ENCODE measurements at regions not wholly inside any gene's neighbourhood (a gene's known extent, or its start where the extent isn't known, plus 50 kb on each side); places are given as distances from the start of the nearest gene placed in this dataset.

DNA sequence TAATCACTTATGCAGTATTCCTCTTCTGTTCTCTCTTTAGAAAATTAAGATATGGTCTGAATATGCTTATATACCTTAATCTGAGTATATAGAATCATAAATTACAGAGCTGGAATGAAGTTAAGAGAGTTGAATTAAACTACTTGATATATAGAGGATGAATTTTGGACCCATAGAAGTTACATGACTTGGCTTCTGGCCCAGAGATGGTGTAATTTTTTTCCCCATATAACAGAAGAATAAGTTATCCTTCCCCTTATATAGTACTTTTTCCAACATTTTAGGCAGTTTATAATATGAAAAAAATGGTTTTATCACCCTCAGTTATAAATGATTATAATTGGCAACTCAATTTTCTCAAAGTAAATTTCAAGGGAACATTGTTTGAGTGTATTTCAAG is 616.3 kb downstream of the TBC1D4 start:
- no peak for DNase-seq

DNA sequence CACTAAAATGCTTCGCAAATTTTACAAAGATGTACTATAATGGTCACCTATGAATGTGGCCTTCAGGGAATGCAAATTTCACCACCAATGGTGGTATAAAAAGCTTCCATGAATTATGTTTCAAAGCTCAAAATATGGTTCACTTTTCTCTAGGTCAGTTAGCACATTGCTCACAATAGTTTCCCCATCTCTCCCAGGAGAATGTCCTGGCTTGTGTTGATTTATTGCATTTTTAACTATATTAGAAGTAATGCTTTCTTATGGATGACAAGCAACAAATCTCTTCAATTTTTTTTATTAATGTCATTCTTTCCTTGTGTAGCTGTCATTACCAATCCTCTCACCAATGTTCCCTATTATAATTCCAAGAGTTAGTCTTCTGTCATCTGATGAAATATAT is 621.2 kb downstream of the TBC1D4 start:
- no peak for DNase-seq

DNA sequence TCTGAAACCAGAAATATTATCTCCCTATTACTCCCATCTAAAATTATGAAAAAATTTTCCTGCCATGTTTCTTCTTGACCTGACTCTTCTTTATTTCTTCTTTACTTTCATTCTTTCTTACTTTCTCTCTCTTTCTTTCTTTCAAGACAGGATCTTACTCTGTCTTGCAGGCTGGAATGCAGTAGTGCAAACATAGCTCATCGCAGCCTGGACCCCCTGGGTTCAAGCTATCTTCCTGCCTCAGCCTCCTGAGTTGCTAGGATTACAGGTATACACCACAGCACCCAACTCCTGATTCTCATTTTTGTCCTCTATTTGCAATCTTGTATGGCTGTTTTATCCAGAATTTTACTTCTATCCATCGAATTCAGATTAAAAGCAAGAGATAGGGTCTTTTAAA is 631.1 kb downstream of the TBC1D4 start:
- DNase-seq: no peak

DNA sequence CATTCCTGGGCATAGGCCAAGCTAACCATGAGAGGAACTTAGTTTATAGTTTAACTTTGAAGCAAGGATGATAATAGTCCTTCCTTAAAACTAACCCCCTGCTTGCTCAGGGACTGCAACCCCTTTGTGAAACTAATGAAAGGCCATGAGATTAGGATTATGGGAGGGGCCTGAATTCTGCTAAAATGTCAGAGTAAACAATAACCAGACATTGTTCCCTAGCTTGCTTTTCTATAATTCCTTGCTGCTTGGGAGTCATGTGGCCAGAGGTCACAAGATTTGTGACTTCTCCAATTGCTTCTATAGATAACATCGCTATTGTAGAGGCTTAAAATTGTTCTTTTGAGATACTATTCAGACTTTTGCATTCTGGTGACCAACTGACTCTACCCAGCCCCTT is 634.0 kb downstream of the TBC1D4 start:
- no peak for DNase-seq

DNA sequence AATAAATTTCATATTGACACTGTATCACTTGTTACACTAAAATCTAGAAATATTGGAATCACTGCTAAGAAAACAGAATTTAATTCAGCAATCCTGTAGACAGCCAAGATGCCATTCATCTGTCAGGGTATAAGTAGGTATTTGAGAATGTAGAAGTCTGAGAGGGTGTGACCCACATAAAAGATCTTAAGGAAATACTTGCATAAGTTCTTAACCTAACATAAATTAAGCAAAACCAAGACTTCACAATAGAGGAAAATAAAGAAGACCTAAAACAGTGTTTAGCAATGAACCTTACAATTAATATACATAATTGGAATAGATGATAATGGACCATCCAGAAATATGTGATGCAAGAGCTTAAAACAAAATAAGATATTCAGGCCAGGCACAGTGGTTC is 636.2 kb downstream of the TBC1D4 start:
- no peak for DNase-seq

DNA sequence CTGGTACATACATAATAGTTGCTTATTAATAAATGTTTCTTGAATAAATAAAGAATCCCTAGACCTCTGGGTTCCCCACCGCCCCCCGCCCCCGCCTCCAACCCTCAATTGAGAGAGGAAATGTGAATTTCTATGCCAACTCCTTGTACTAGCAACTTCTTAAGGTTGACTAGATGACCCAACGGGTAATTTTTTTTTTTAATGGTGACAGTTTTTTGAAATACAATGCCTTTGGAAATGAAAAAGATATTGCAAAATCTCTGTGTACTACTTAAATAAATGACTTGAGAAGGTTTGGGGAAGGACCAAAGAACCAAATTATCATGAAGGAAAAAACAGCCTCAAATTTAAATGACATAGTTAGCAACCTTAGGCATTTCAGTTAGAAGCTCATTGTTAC is 640.3 kb downstream of the TBC1D4 start:
- no peak for DNase-seq

DNA sequence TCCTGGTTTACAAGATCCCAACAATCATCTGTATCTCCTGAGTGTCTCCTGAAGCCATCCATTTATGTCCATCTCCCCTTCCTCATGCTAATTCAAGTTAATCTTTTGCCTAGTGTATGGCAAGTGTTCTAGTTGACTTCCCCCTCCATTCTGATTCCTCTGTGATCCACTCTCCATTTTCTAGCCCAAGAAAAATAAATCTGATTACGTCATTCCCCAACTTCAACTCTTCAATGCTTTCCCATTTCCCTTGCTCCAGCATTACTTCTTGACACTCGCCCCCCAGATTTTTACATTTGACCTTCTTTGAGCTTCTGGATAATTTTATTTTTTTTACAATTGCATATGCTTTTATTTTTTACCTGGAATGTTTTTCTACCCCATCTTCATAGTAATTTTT is 640.8 kb downstream of the TBC1D4 start:
- no peak for DNase-seq

DNA sequence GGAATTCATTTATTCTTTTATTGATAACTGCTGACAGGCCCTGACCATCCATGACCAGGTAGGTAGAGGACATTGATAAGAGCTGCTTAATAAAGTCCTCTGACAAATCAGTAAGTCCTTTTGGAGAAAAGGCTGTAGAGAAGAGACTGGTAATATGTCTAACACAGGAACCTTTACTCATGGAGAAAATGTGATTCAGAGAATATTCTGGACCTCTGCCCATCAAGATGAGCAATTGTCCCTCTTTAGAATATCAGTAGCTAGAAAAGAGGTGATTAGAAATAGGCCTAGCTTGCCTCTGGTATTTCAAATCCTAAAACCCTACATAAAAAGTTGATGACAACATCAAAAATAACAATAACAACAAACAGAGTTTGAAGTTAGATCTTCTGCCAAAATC is 642.3 kb downstream of the TBC1D4 start:
- DNase-seq: no peak

DNA sequence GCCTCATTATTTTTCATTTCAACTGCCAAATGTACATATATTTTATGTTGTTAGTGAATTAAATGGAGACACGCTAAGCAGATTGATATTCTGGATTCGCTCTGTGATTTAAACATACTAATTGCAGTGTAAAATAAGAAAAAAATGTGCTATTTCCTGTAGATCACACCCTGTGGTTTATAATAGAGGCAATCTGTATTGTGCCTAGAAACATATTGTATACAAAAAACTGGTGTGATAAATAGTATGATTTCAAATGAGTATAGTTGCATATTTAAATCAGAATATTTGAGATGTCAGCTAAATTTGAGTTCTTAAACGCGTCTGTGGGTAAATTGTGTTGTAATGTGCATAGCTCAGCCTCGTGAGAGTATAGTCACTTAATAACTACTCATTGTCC is 643.9 kb downstream of the TBC1D4 start:
- DNase-seq: peak; percentile 2

DNA sequence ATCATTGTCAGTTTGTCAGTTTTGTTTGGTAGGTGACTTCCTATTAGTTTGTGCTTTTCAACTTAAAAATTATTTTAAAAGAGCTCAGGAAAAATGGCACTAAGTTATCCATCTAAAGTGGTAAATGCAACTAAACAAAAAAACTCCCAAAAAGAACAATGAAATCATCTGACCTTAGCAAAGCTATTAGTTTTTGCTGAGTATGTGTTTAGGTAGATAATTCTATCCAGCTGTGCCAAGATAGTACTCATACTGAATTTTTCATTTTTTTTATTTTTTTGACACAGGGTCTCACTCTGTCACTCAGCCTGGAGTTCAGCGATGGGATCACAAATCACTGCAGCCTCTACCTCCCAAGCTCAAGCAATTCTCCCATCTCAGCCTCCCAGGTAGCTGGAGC is 645.3 kb downstream of the TBC1D4 start:
- DNase-seq: no peak

DNA sequence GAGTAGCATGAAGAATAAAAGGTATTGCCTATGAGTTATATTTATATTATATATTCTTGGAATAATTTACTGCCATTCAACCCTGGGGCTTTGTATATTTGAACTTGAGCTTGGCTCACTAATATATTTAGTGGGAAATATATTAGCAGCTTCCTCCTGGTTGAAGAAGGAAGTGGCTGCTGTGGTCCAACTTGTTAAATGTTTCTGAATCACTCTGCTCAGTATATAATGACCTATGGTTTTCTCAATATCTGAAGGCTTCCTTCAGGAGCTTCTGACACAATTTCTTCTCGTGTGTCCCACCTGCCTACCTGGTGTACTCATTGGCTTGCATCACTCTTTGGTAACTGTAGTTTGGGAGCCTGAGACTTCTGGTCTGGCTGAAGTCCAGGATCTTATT is 646.4 kb downstream of the TBC1D4 start:
- no peak for DNase-seq

DNA sequence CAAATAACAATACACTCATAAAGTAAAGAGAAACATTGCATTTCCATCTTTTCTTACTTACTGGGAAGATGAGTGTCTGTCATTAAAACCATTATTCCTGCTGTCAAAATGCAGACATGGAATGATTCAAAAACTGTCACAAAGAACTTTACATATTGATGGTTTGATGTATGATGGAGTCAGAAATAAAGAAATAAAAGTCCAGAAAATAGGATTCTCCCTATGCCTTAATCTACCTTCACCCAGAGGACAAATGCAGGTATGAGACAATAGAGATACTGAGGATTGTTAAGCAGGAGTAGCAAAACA is 656.1 kb downstream of the TBC1D4 start:
- no peak for DNase-seq

DNA sequence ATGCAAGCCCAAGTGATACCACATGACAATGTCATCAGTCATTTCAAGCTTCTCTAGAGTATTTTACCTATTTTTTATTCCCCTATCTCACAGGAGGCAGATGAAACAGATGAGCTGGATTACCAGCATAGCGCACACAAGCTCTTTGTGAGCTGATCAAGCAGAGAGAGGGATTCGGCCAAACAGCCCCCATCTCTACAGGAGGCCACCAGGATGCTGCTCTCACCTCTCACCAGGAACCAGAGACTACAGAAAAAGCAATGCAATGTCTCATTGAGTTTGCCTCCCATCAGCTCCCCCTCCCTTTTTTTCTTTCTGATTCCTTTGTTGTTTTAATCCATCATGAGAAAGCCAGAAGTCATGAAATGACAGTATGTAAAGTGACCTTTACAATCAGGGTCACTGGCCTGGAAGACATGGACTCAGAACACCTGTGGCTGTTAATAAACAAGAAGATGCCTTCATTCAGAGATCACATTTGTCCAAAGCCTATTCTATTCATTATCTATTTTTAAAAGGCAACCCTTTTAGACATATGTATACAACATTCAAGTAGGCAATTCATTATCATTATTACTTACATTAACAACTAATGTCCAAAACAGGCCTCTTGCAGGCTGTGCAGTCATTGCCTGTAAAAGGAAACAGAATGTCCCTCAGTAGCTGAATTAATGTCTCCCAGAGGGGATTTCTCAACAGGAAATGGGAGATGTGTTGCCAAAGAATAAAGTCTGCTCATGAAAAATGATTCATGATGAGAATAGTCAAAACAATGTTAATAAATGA is 656.6 kb downstream of the TBC1D4 start:
- DNase-seq: no peak

DNA sequence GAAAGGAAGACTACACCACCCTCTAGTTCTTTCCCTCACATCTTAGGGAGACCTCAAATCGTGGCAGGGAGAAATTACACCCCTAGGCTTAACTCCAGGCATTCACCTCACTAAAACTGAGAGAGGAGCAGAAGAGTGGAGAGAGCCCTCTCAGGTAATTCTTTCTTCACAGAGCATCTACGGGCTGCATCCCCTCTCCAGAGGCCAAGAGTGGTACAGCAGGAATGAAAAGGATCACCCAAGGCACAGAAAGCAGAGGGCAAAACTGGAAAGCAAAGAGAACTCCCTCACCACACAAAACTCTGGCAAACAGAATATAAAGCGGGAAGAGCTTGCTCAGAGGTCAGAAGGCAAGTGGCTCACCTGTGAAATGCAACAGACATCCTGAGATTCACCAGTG is 661.2 kb downstream of the TBC1D4 start:
- DNase-seq: no peak

DNA sequence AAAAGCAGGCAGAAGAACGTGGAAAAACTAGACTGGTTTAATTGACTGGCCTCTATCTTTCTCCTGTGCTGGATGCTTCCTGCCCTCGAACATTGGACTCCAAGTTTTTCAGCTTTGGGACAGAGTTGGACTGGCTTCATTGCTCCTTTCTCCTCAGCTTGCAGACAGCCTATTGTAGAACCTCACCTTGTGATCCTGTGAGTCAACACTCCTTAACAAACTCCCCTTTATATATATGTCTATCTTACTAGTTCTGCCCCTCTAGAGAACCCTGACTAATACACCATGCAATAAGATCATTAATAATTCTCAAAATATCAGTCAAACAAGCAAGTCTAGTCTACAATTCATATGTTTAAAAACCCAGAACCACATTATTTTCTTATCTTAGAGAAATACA is 662.4 kb downstream of the TBC1D4 start:
- DNase-seq: no peak

DNA sequence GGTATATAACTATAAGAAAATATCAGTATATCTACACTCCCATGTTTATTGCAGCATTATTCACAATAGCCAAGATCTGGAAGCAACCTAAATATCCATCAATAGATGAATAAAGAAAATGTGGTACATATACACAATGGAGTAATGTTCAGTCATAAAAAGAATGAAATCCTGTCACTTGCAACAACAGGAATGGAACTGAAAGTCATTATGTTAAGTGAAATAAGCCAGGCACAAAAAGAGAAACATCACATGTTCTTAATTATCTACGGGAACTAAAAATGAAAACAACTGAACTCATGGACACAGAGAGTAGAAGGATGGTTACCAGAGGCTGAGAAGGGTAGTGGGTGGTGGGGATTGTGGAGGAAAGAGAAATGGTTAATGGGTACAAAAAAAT is 665.2 kb downstream of the TBC1D4 start:
- no peak for DNase-seq

DNA sequence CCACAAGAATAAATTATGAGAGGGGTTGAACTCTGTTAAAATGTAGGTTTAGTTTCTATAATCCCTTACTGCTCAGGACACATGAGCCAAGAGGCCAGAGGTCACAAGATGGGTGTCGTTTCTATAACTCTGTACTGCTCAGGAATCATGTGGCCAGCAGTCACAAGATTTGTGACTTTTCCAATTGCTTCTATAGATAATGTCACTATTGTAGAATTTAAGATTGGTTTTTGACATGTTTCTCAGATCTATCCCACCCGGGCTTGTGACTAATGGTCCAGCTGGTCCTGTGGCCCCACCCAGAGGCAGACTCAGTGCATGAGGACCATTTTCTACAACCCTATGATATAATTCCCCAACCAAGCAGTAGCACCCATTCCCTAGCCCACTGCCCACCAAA is 662.0 kb upstream of the KLF12 start:
- DNase-seq: no peak

DNA sequence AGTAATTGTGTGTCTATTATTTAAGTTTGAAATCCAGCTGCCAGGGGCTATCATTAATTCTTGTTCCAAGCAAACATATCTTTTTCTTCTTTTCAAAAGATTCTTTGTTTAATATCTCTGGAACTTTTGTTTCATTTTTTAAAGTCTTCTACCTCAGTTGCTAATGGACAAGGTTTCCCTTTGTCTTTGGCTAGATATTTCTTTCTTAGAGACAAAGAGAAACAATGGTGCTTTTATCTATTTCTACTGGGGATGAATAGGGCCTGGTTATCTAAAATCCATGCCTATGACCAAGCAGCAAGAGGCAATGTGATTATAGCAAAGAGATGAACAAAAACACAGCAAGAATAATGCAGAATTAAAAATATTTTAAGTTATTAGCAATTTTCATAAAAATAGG is 661.3 kb upstream of the KLF12 start:
- no peak for DNase-seq

DNA sequence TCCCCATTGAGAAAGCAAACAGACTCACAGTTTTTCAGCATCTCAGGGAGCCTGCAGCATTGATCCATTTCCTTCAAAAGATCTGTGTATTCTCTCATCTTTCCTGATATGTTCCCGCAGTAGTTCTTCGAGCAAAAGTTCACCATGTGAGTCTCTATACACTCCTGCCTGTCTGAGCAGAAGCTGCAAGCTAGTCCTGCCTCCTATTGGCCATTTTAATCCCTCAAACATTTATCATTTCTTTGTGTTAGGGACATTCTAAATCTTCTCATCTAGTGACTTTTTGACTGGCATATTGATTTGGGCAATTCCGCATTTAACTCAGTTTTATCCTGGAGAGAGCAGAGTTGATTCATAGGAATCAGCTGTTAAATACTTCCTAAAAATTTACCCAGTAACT is 660.4 kb upstream of the KLF12 start:
- no peak for DNase-seq

DNA sequence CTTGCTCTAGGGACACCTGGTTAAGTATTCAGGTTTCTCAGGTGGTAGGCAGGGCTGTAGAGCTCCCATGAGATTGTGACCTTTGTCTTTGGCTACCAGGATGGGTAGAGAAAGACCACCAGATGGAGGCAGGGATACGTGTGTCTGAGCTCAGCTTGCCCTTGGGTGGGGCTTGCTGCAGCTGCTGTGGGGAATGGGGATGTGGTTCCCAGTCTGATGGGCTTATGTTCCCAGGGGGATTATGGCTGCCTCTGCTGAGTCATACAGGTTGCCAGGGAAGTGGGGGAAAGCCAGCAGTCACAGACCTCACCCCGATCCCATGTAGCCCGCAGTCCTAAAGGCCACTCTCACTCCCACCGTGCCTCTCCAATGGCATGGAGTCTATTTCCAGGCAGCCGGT is 659.9 kb upstream of the KLF12 start:
- DNase-seq: no peak

DNA sequence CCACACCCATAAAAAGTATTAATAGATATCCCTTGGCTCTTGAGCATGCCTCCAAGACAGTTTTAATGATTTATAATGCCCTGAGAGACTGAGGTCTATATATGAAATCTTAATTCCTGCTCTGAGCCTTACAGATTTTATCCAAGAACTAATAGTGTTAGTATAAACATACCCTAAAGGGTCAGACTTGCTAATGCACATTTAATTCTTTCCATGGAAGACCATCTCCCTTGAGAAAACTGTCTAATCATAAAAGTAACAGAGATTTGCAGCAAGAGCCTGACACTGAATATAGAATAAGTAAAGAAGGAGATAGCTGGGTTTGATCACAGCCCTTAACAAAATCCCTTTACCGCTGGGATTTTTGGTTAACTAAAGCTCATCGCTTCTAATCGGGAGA is 650.8 kb upstream of the KLF12 start:
- DNase-seq: no peak

DNA sequence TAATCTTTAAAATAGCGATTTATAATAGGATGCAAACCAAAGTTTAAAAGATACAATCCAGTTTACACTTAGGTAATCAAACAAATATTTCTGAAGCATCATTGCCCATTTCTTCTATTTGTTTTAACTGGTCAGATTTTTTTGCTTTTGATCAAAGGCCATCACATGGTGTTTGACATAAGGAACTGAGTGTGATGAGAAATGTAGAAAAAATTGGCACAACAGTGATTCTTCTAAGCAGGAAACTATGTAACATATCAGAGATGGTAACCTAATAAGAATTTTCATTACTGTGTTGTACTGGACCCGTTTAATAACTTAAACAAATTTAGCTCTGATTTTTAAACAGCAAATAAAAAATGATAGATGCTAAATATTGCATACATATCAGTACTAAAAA is 644.7 kb upstream of the KLF12 start:
- no peak for DNase-seq

DNA sequence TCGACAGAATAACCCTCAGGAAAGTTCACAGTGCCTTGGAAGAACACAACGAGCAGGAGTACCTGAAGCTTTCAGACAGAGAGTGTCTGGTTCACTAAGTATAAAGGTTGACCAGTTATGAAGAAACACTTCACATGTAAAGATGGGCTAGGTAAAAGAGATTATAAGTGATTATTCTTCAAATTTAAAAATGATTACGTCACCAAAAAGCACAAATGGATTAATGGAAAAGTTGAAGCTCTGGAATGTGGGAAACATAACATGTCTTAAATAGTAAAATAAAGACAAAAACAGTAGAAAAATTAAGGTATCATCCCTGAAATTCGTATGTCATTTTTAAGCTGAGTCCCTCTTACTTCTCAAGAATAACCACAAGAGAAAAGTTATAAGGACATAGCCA is 643.9 kb upstream of the KLF12 start:
- DNase-seq: no peak

DNA sequence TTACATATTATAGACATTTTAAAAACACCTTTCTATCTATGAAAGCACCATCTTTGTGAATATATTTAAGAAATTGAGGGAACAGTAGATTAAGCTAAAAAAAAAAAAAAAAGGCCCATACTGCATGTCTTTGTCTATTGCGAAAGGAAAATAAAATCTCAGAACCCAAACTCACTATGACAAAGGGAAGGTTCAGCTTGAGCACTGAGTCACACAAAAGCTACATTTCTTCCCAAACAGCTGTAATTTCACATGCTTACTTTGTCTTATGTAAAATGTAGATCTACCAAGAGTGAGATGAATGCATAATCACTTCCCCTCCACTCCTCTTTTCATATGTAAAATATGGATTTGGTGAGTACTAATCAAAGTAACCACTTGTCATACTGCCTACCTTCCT is 640.1 kb upstream of the KLF12 start:
- no peak for DNase-seq

DNA sequence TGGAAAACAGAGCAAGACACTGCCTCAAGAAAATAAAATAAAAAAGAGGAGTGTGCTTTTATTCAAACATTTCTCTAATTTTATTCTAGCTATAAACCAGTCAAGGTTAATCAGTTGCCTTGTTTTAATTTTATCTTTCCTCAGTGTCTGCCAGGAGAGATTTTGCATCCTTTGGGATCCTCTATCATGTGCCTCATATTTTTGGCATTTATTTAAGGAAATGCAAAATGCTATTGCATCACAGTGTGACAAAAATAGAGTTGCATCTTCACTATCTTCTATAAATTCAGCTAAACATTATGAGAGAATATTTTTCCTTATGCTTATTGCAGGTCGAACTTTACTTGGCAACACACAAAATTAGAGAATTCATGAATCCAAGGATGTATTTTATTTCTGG is 639.0 kb upstream of the KLF12 start:
- no peak for DNase-seq

DNA sequence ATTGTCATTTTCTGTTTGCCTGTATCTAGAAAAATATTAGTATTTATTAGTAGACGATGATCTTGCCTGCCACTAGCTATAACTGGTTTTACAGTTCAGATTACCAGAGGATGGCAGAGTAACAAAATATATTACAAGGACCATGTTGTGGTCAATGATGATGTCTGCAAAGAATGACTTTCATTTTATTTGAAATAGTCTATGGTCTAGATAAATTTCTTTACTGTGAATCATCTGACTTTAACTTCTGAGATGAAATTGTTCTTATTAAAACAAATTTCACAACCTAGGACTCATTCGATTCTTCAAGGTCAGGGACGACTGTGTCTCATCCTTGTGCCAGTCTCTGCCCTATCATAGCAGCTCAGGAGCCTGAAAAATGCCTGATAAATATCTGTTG is 637.8 kb upstream of the KLF12 start:
- DNase-seq: no peak
